HCT116 (cell line): ENCODE measurements at regions not wholly inside any gene's neighbourhood (a gene's known extent, or its start where the extent isn't known, plus 50 kb on each side); places are given as distances from the start of the nearest gene placed in this dataset.

ENCODE experiments used
- CEBPB ChIP-seq: IDR thresholded peaks from 2 replicates; pipeline ENCODE4 v1.6.1; 2012; ENCODE audit warnings: low read depth
- EZH2phosphoT487 ChIP-seq: fragments of 200-600 bp; IDR thresholded peaks from 2 replicates; pipeline ENCODE4 v1.6.1; 2018; ENCODE audit warnings: antibody characterized with exemption, borderline replicate concordance
- POLR2A ChIP-seq: IDR thresholded peaks from 2 replicates; pipeline ENCODE4 v1.7.0; 2011; ENCODE audit warnings: borderline replicate concordance; ENCODE audit not compliant: insufficient read depth, insufficient read length; ENCODE audit errors: extremely low read depth

- TF ChIP-seq POLR2A: no peak
- TF ChIP-seq EZH2phosphoT487: no peak
- TF ChIP-seq CEBPB: no peak
These were observed 1234.6 kb downstream of the FAM133A start for GRCh38 chrX:94908648-94909047.
